PC-9 (cell line): ENCODE measurements at regions not wholly inside any gene's neighbourhood (a gene's known extent, or its start where the extent isn't known, plus 50 kb on each side); places are given as distances from the start of the nearest gene placed in this dataset.

ENCODE experiments used
- EZH2 ChIP-seq: fragments of 200-600 bp; sonication (generic); IDR thresholded peaks from 2 replicates; pipeline ENCODE4 v1.8.0; 2017; ENCODE audit warnings: antibody characterized with exemption, low read depth
- TF ChIP-seq, protein P1 (sequence below): fragments of 200-600 bp; sonication (generic); conservative IDR thresholded peaks from 2 replicates; pipeline ENCODE4 v1.6.1; 2017; ENCODE audit warnings: mixed run types, antibody characterized with exemption, mild to moderate bottlenecking, moderate library complexity

GRCh38 chr2:105570326-105570725 lies 171.5 kb upstream of the FHL2 start:
- TF ChIP-seq, protein P1, sequence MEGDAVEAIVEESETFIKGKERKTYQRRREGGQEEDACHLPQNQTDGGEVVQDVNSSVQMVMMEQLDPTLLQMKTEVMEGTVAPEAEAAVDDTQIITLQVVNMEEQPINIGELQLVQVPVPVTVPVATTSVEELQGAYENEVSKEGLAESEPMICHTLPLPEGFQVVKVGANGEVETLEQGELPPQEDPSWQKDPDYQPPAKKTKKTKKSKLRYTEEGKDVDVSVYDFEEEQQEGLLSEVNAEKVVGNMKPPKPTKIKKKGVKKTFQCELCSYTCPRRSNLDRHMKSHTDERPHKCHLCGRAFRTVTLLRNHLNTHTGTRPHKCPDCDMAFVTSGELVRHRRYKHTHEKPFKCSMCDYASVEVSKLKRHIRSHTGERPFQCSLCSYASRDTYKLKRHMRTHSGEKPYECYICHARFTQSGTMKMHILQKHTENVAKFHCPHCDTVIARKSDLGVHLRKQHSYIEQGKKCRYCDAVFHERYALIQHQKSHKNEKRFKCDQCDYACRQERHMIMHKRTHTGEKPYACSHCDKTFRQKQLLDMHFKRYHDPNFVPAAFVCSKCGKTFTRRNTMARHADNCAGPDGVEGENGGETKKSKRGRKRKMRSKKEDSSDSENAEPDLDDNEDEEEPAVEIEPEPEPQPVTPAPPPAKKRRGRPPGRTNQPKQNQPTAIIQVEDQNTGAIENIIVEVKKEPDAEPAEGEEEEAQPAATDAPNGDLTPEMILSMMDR: no peak
- TF ChIP-seq EZH2: no peak
